SHP77 treated with DMSO at 0.1 percent for 48 hours (cell line): ENCODE measurements at regions not wholly inside any gene's neighbourhood (a gene's known extent, or its start where the extent isn't known, plus 50 kb on each side); places are given as distances from the start of the nearest gene placed in this dataset.
A peak's percentile ranks its signal among the peaks of the same experiment; 100 is the strongest.

Experiments
- DNase-seq: peaks from one replicate; lab custom pipeline; 2025; lab: John Stamatoyannopoulos, UW

- no peak for DNase-seq
These were observed 50.7 kb upstream of the SPATA12 start for GRCh38 chr3:57009802-57010201.

GRCh38 chr3:57009367-57009766, 51.1 kb upstream of the SPATA12 start:
- DNase-seq: no peak

- DNase-seq: no peak
These were observed 52.7 kb upstream of the SPATA12 start for GRCh38 chr3:57007521-57008460.

GRCh38 chr3:57006949-57007419, 53.5 kb upstream of the SPATA12 start:
- no peak for DNase-seq

- peak; percentile 36 for DNase-seq
These were observed 54.2 kb upstream of the SPATA12 start for GRCh38 chr3:57006179-57006657.

- no peak for DNase-seq
These were observed 56.2 kb upstream of the SPATA12 start for GRCh38 chr3:57004229-57004628.

- DNase-seq: no peak
These were observed 56.8 kb upstream of the SPATA12 start for GRCh38 chr3:57003676-57004075.

GRCh38 chr3:57001356-57001755, 59.1 kb upstream of the SPATA12 start:
- no peak for DNase-seq

GRCh38 chr3:57000012-57000411, 60.5 kb upstream of the SPATA12 start:
- no peak for DNase-seq

GRCh38 chr3:56999547-56999946, 60.9 kb upstream of the SPATA12 start:
- no peak for DNase-seq

- no peak for DNase-seq
These were observed 62.4 kb upstream of the SPATA12 start for GRCh38 chr3:56998076-56998529.

- DNase-seq: no peak
These were observed 62.8 kb upstream of the SPATA12 start for GRCh38 chr3:56997675-56998074.

- DNase-seq: no peak
These were observed 63.4 kb upstream of the SPATA12 start for GRCh38 chr3:56997041-56997440.

GRCh38 chr3:56994391-56994790, 66.1 kb upstream of the SPATA12 start:
- no peak for DNase-seq

- DNase-seq: no peak
These were observed 69.8 kb upstream of the SPATA12 start for GRCh38 chr3:56990641-56991015.

- no peak for DNase-seq
These were observed 70.4 kb upstream of the SPATA12 start for GRCh38 chr3:56989977-56990640.

GRCh38 chr3:56989169-56989976, 71.1 kb upstream of the SPATA12 start:
- DNase-seq: no peak

- peak; percentile 62 for DNase-seq
These were observed 71.9 kb upstream of the SPATA12 start for GRCh38 chr3:56988458-56989168.

GRCh38 chr3:56987238-56987895, 73.1 kb upstream of the SPATA12 start:
- no peak for DNase-seq

- no peak for DNase-seq
These were observed 74.1 kb upstream of the SPATA12 start for GRCh38 chr3:56986347-56986746.

- no peak for DNase-seq
These were observed 74.6 kb upstream of the SPATA12 start for GRCh38 chr3:56985878-56986277.
